GM12874 (cell line): ENCODE measurements at regions not wholly inside any gene's neighbourhood (a gene's known extent, or its start where the extent isn't known, plus 50 kb on each side); places are given as distances from the start of the nearest gene placed in this dataset.

Experiments
- CTCF ChIP-seq: IDR thresholded peaks from 2 replicates; pipeline ENCODE4 v1.5.1; 2011; ENCODE audit warnings: low read depth, mild to moderate bottlenecking, control low read depth, low read length, moderate library complexity; ENCODE audit not compliant: insufficient read depth

GRCh38 chr1:87899746-87900145 lies 571.1 kb downstream of the LMO4 start:
- no peak for TF ChIP-seq CTCF

GRCh38 chr1:87902830-87903229 lies 574.1 kb downstream of the LMO4 start:
- no peak for TF ChIP-seq CTCF

- TF ChIP-seq CTCF, result no peak
Observed at GRCh38 chr1:87903242-87903641, 574.6 kb downstream of the LMO4 start.

- TF ChIP-seq CTCF, result no peak
Observed at GRCh38 chr1:87904651-87905050, 576.0 kb downstream of the LMO4 start.

- TF ChIP-seq CTCF, result no peak
Observed at GRCh38 chr1:87905651-87906050, 577.0 kb downstream of the LMO4 start.

- TF ChIP-seq CTCF, result no peak
Observed at GRCh38 chr1:87906078-87906477, 577.4 kb downstream of the LMO4 start.

- TF ChIP-seq CTCF, result no peak
Observed at GRCh38 chr1:87913361-87913760, 584.7 kb downstream of the LMO4 start.

- no peak for TF ChIP-seq CTCF
Observed at GRCh38 chr1:87914396-87914795, 585.7 kb downstream of the LMO4 start.
